ACHN (cell line): ENCODE measurements at regions not wholly inside any gene's neighbourhood (a gene's known extent, or its start where the extent isn't known, plus 50 kb on each side); places are given as distances from the start of the nearest gene placed in this dataset.

Source experiments
- DNase-seq: peaks from one replicate; pipeline ENCODE4 v3.0.0-alpha.2; 2015
- in situ Hi-C: cut with HindIII; loops from 2 replicates; pipeline ENCODE4 v1.10.0; 2017; ENCODE audit warnings: low sequenced_read_pairs, low pct_ligation_motif_present, low pct_unique_long_range_greater_than_20kb

- in situ Hi-C loops: no loop called here
- DNase-seq: no peak
Measured at GRCh38 chr6:44665143-44665542, 277.6 kb downstream of the CDC5L start.

DNA sequence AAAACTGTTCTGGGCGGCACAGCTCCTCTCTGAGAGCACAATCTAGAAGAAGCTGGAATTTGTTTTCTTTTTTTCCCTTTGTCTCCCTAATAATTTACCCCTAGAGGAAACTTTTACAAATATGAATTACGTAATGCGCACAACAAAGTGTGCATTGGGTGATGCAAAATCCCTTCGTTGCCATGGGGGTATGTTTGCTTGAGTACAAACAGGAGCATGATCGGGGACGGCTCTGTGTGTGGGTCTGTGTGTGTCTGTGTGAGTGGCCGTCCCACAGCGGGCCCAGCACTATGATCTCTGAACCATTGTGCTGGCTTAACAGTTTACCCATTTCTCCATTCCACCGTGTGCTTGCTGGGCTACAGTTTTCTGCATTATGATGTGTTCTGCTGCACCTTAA is 278.2 kb downstream of the CDC5L start:
- in situ Hi-C loops: no loop called here
- no peak for DNase-seq

- no peak for DNase-seq
- in situ Hi-C loops: no loop called here
Measured at GRCh38 chr6:44666324-44666723, 278.8 kb downstream of the CDC5L start.

GRCh38 chr6:44667226-44667625 is 279.7 kb downstream of the CDC5L start:
- DNase-seq: no peak
- in situ Hi-C loops: no loop called here

DNA sequence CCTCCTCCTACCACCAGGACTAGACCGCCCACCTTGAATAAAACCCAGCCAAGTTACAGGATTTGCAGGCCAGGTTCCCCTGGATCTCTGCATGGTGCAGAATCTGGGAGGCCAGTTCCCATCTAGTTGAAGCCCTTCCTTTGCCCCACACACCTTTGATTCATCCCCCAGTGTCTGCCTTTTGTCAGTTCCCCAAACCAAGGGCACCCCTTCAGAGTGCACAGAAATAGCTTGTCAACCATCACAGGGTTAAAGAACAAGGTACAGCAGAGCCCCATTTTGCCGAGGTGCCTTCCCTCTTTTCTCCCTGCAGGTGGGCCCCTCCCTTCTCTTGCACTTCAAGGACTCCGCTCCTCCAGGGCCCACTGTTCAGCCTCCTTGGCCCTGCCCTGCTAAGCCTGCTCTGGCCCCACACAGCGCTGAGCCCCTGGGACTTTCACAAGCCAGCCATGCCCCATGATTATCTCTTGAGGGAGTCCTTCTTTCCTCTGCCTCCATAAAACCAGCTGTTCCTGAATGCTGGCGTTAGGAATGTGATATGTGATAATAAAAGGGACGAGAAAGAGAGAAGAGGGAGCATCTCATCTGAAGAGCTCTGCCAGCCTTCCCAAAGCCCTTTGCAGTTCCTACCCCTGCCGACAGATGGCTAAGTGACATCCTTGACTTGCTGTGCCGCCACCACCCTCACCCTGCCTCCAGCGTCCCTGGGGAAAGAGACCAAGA is 280.3 kb downstream of the CDC5L start:
- in situ Hi-C loops: no loop called here

GRCh38 chr6:44668391-44668930 is 281.0 kb downstream of the CDC5L start:
- in situ Hi-C loops: no loop called here
- no peak for DNase-seq

More for the DNA sequence above, 280.3 kb downstream of the CDC5L start:
- DNase-seq: no peak

DNA sequence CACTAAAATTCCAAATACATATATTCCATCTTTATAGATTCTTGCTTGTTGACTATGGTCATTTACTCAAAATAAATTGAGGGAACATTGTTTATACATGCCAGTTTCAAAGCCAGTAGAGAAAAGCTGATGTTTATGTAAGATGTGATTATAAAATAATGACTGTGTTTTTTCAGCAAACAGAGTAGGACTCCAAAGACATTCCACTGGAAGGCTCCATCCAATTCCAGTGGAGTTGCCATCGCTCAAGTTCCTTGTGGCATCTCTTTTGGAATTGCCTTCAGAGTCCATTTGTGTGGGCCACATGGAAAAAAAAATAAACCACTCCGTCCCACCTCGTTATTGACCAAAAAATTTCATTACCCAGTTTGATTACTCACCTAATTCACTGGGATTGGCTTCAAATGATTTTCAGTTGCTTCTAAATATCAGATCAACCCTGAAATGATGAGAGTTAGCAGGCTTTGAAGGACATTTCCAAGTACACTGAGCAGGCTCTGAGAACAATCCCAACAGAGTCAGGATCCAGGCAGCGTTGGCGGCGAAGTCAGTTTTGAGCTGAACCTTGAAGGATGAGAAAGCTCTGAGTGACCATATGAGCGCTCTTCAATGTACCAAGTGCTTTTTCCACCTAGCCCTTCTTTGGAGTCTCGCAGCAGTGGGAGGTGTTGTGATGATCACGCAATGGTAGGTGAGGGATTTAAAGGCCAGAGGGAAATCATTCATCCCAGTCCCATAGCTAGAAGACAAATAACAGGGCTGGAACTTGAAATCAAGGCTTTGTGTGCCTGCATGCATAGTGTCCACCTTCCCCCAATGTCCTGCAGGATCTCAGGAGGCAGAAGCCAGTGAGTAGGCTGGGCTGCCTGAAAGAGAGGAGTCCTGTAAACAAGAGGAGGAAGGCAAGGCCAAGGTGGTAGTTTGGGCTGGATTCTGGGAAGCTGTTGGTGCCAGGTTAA is 281.7 kb downstream of the CDC5L start:
- DNase-seq: no peak

DNA sequence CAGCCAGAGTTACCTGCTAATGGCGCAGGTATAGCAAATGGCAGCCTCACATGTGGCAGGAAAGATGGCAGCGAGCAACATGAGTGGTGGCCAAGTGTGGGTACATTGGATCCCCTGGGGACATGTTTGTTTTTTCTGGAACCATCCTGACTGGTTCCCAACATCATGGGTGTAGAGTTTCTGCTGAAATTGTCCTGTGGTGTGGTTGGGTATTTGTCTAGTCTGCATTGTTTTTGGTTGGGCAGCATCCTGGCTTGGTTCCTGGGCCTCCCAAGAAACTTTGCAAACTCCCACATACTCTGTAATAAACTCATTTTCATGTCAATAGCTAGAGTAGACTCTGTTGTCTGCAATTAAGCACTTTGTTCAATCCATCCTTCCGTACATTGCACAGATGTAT is 282.6 kb downstream of the CDC5L start:
- DNase-seq: no peak
- in situ Hi-C loops: no loop called here

More for the DNA sequence above, 281.7 kb downstream of the CDC5L start:
- in situ Hi-C loops: no loop called here

- in situ Hi-C loops: no loop called here
- DNase-seq: no peak
Measured at GRCh38 chr6:44671333-44671732, 283.8 kb downstream of the CDC5L start.

DNA sequence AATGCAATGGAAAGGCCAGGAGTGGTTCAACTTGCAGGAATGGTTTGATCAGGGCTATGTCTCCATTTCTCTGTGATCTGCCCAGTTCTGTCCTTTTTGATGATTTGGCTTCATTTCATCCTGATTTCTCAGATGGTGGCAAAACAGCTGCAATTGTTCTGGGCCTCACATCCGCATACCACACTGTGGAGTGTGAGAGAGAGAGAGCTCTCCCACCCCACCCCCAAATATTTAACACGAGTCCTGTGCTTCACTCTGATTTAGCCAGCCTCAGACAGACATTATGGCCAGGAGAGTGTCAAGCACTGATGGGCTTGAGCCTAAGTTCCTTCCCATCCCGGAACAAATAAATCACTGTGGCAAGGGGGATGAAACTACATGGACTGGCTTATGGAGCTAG is 284.6 kb downstream of the CDC5L start:
- in situ Hi-C loops: no loop called here

GRCh38 chr6:44672841-44673240 is 285.3 kb downstream of the CDC5L start:
- in situ Hi-C loops: no loop called here
- no peak for DNase-seq

More for the DNA sequence above, 284.6 kb downstream of the CDC5L start:
- no peak for DNase-seq

- in situ Hi-C loops: no loop called here
- DNase-seq: no peak
Measured at GRCh38 chr6:44674226-44675155, 287.0 kb downstream of the CDC5L start.

- in situ Hi-C loops: no loop called here
- DNase-seq: no peak
Measured at GRCh38 chr6:44675449-44675848, 287.9 kb downstream of the CDC5L start.

- in situ Hi-C loops: no loop called here
- DNase-seq: no peak
Measured at GRCh38 chr6:44676246-44676790, 288.8 kb downstream of the CDC5L start.

- in situ Hi-C loops: no loop called here
- no peak for DNase-seq
Measured at GRCh38 chr6:44676826-44677433, 289.4 kb downstream of the CDC5L start.

GRCh38 chr6:44678252-44678935 is 290.9 kb downstream of the CDC5L start:
- no peak for DNase-seq
- in situ Hi-C loops: no loop called here
